HG02623 (cell line): ENCODE measurements at regions not wholly inside any gene's neighbourhood (a gene's known extent, or its start where the extent isn't known, plus 50 kb on each side); places are given as distances from the start of the nearest gene placed in this dataset.

ENCODE experiments used
- ATAC-seq: cut with Tn5 transposase; IDR thresholded peaks from one replicate; pipeline ENCODE4 v1.9.1; 2021; ENCODE audit warnings: moderate library complexity; ENCODE audit not compliant: unreplicated experiment

DNA sequence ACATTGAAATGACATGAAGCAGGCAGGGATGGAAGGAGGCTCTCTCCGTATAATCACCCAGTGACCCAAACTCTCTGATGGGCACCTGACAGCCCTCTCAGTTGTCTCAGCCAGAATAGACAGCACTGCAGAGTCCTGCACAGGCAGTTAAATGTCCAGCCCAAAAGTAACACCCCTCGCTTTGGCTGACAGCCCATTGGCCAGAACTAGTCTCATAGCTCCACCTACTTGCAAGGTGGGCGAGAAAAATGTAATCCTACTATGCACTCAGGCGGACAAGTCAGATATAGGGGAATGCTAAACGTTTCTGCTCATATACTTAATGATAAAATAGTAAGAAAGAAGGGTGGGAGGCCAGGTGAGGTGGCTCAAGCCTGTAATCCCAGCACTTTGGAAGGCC is 393.5 kb upstream of the JARID2 start:
- no peak for ATAC-seq

DNA sequence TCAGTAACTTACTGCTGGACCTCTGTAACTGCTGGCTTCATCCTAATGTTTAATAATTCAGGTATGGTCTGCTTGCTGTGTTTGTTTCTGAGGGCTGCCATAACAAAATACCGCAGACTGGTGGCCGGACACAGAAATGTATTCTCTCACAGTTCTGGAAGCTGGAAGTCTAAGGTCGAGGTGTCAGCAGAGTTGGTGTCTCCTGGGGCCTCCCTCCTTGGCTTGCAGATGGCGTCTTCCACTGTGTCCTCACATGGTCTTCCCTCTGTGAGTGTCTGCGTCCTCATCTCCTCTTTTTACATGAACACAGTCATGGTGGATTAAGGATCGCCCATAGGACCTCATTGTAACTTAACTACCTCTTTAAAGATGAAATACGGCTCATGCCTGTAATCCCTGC is 389.7 kb upstream of the JARID2 start:
- no peak for ATAC-seq

GRCh38 chr6:14857001-14857400 is 388.9 kb upstream of the JARID2 start:
- ATAC-seq, result no peak

DNA sequence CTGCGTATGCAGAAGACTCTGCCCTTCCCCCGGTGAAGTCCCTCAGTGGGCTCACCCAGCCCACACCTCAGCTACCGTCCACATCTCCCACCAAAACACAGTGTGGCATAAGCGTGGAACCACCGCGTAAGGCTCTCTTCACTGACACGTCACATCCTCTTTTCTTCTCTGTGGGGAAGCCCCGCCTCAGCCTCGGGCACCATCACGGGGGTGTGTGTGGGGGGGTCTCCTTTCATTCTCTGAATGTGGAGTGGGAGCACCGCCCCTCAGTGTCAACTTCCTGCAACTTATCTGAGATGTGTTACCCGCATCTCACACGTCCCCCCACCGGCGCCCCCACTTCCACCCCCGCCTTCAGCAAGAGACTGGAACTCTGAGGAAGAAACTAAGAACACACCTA is 388.4 kb upstream of the JARID2 start:
- no peak for ATAC-seq

DNA sequence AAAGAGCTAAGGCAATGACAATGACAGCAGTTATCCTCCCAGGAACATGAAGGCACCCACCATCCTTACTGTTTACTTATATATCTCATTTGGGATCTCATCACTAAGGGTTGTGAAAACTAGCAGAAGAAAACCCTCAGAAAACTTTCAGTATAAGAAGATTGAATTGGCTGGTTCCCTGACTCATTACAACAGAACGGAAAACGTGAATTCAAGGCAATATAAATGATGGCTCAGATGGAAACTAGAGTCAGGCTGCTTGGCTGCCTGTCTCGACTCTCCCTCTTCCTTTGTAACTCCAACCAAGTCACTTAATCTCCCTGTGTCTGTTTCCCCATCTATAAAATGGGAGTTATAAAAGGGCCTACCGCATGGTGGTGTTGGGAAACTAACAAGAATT is 387.1 kb upstream of the JARID2 start:
- no peak for ATAC-seq

GRCh38 chr6:14860774-14861173 is 385.1 kb upstream of the JARID2 start:
- no peak for ATAC-seq

- no peak for ATAC-seq
Measured at GRCh38 chr6:14861491-14861943, 384.4 kb upstream of the JARID2 start.

DNA sequence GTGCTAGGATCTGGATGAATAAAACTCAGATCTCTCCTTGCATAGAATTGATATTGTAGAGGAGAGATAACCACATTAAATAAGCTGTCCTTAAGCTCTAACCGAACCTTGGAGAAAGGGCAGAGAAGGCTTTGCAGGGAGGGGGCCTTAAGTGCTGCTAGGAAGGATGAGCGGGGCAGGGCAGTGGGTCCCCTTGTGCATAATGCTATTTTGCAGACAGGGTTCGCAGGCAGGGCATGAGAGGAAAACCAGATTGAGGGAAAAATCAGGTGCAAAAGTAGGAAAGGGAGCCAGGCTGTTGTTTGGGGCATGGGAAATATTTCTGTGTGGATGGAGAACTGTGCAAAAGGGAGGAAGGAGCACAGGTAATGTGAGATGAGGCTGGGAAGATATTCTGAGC is 383.0 kb upstream of the JARID2 start:
- no peak for ATAC-seq

GRCh38 chr6:14863902-14864850 is 381.7 kb upstream of the JARID2 start:
- ATAC-seq, result no peak

DNA sequence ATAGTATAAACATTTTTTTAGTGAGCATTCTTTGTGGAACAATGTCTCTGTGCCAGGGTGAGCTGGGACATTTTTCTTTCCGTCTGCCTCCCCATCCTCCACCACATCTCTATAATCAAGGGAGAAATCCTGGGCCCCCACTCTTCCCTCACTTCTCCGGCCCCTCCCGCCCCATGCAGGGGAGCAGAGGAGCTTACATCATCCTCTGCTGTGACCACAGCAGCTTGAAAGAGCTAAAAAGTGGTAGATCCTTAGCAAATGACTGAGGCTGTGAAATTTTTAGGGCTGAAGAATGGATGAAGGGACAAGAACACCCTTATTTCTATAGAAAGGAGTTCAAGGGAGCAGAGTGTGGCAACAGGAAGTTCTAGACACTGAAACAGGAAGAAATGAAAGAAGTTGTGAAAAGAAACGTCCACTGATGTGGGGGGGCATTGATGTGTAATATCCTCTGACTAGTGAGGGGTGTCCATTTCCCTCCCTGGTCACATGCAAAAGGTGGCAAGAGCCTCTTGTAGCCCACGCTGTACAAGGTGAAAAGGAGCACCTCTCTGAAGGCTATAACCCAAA is 380.3 kb upstream of the JARID2 start:
- ATAC-seq, result no peak

DNA sequence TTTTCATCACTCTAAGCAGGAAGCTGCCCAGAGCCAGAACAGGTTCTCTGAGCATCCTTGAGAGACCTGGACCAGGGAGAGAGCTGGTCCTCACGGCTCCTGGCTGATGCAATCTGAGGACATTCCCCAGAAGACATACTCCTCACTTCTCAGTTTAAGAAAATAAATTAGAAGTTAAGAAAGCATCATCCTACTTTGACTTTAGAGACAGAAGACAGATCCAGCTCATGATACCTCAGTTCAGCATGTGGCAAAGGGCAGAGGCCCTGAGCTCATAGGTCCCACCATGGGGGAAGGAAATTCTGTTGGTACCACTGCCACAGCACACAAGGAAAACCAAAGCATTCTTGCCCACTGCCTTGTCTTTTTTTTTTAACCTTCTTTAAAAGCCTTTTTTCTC is 378.1 kb upstream of the JARID2 start:
- ATAC-seq, result no peak

DNA sequence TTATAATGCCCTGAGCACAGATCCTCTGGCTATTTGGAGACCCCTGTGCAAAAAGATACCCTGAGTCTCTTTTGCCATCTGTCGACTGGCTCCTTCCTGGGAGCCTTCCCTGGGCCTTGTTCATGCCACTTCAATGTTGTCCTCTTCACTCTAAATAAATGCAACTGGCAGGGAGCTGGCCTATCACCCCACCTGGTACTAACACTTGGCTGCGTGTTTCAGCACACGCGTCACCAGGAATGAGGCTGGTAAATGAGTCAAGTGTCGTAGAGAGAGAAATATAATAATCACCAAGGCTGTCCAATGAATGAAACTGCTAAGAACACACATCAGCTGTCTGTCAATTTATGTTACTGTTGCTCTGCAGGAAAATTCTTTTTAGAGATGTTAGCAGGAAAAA is 374.6 kb upstream of the JARID2 start:
- no peak for ATAC-seq

- ATAC-seq, result no peak
Measured at GRCh38 chr6:14873101-14873500, 372.8 kb upstream of the JARID2 start.

- ATAC-seq, result no peak
Measured at GRCh38 chr6:14873781-14874441, 372.0 kb upstream of the JARID2 start.

DNA sequence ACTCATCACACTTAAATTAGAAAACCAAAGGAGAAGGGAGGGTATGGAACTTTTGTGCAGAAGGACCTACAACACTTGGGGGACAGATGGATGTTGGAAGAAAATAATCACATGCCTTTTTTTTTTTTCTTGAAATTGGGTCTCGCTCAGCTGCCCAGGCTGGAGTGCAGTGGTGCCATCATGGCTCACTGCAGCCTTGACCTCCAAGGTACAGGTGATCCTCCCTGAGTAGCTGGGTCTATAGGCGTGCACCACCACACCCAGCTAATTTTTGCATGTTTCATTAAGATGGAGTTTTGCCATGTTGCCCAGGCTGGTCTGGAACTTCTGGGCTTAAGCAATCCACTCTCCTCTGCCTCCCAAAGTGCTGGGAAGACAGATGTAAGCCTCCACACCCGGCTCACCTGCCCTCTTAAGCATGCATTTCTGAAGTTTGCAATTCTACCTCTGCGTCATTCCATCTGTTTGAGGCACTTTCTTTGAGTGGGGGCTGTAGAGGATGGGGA is 370.8 kb upstream of the JARID2 start:
- ATAC-seq, result no peak

DNA sequence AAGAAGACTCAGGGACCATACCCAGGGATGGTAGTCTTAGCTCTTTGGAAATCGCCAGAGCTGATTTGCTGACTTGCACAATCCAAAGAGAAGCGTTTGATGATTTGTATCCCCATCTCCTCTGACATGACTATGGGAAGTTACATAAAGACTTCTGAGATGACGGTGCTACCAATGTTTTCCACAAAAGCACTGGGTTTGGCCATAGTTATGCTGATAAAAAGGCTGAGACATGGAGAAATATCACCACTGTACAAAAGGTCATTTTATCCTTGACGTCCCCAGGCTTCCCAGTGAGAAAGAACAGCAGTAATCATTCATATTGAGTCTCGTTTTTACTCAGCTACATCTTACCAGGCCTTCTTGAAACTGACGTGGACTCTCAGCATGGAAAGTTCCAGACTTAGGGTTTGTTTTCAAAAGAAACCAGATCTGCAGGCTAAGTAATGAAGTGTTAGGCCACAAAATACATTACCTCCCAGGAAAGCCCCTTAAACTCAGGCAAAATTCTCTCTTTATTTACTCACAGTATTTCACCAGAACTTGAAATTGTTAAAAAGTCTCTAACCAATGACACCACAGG is 370.3 kb upstream of the JARID2 start:
- ATAC-seq, result peak; percentile 51

GRCh38 chr6:14876778-14877613 is 368.9 kb upstream of the JARID2 start:
- peak; percentile 52 for ATAC-seq

DNA sequence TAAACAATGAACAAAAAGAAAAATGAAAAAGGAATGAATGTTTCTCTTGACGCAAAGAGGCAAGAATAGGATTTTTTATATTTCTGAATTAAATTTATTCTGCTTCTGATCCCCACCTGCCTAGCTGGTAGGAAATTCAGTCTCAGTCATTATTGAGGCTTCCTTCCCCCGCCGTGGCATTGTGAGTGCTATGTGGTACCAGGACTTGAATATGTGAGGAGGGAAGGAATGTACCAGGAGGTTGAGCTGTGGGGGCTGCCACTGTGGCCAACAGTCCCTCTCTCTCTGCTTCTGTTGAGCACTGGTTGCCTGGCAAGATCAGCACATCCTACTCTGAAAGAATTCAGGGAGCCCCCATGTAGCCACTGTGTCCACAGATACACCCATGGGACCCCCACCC is 368.1 kb upstream of the JARID2 start:
- ATAC-seq, result no peak

DNA sequence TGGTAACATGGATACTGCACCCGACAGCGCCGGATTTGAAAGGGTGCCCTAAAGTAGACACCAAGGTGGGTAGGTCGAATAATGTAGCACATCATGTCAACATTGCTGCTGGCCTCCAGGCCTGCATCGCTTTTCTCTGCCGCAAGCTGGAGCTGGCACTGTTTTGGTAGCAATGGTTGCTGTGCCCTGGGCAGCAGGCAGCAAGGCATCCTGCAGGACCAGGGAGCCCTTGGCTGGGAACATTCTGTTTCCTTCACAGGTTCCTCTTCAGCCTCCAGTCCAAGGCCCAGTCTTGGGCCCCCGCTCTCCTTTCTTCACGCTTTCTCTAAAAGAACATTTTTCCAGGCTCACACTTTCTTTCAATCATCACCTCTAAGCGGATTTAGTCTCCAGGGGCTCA is 365.8 kb upstream of the JARID2 start:
- ATAC-seq, result no peak

DNA sequence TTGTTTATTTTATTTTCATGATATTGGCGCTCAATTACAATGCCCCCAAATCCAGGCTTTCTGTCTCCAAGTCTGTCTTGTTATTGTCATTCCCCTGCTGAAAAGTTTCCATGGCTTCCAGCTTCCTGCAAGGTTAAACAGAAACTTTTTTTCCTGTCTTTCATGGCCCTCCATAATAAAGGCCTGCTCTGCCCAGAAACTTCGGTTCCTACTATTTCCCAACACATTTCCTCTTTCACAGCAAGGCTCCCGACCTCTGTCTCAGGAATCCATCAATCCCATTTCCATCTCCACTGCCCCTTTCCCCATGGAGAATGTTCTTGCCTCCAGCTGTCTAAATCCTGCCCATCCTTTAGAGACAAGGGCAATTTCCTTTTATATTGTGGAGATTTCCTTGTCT is 365.2 kb upstream of the JARID2 start:
- no peak for ATAC-seq
